NCI-H345 treated with DMSO at 0.1 percent for 48 hours (cell line): ENCODE measurements at regions not wholly inside any gene's neighbourhood (a gene's known extent, or its start where the extent isn't known, plus 50 kb on each side); places are given as distances from the start of the nearest gene placed in this dataset.

Experiments
- DNase-seq: peaks from one replicate; lab custom pipeline; 2025; ENCODE audit not compliant: unreplicated experiment; lab: John Stamatoyannopoulos, UW

DNA sequence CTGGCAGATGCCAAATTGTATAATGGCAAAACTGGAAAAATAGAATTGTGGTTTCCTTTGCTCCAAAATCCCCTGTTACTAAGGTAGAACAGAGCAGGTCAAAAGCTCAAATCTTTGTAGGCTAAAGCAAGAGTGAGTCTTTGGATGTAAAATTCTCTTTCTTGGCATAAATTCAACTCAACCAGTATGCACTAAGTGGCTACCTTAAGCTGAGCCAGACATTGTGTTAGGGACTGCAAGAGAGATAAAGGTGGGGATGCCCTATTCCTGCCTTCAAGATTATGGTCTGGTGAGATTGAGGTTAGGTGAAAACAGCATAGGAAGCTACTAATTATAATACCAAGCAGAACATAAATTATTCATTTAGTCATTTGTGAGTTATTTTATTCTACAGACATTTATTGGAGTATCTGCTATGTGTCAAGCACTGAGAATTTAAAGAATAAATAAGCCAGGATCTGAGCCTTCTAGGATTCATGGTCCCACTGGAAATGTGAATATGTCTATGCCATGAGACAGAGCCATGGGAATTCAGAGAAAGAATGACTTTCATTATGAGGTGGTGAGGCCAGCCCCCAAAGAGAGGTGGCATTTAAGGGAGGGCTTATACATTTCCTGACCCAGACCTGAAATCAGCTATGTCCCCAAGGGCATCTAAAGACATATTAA is 198.0 kb upstream of the NCKAP5 start:
- no peak for DNase-seq

DNA sequence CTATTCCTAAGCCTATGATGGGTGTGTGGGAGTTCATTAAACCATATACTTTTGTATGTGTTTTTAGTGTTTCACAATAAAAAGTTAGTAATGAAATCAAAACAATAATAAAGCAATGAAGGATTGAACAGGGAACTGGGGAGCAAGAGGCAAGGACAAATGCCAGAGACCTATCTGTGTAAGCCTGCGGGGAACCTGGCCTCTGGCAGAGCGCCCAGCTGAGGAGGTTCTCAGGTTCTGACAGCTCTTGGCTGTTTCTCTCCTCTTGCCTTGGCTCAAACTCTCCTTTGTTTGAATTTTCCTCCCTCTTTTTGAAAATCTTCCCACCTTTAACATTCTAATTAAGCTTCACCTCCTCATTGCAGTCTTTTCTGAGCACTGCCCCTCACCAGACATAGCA is 200.0 kb upstream of the NCKAP5 start:
- no peak for DNase-seq

GRCh38 chr2:133768658-133769435 is 200.6 kb upstream of the NCKAP5 start:
- no peak for DNase-seq

DNA sequence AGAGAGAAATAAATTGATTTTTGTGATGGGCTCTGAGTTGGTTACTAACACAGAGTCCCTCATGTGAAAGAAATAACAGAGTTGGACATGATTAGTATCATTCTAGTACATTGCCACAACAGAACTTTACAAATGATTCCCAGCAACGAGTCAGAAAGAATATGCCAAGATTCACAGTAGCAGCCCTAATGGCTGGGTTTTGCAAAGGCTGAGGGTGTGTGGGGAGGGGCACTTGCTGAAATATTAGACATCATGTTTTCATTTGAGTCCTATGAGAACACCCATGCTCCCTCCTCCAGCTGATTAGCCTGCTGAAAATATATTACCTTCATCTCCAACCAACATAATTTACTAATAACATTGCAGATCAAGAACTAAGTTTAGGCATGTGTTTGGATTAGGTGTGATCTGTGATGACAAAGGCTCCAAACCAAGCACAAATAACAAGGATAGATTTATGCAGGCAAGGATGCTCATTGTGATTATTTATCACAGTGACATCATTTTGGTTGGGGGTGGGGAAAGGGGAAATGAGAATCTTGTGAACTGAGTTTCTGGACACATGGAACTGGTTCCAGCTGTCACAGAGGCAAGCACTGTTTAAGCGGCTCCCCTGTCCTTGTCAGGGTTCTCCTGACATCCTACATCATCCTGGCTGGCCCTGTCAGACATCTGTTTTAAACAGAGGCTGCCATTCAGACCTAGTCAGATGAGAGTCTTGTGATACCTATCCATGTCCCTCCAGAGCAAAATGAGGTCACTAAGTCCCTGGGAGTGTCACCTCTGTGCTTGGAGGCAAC is 205.8 kb upstream of the NCKAP5 start:
- DNase-seq = no peak

DNA sequence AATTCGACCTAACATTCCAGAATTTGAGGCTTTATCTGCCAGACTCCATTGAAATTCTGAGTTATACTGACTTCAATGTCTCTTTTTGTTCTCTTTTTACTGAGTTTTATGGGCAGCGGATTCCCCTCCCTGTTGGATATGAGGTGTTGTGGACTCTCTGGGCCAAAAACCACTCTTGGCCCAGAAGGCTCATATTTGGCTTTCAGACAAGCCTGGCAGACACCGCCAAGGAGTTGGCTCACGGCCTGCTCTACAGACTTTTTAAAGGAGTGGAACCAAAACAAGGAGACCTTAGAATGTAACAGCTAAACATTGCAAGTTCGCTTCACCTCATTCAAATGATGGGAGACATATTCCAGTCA is 206.4 kb upstream of the NCKAP5 start:
- no peak for DNase-seq

DNA sequence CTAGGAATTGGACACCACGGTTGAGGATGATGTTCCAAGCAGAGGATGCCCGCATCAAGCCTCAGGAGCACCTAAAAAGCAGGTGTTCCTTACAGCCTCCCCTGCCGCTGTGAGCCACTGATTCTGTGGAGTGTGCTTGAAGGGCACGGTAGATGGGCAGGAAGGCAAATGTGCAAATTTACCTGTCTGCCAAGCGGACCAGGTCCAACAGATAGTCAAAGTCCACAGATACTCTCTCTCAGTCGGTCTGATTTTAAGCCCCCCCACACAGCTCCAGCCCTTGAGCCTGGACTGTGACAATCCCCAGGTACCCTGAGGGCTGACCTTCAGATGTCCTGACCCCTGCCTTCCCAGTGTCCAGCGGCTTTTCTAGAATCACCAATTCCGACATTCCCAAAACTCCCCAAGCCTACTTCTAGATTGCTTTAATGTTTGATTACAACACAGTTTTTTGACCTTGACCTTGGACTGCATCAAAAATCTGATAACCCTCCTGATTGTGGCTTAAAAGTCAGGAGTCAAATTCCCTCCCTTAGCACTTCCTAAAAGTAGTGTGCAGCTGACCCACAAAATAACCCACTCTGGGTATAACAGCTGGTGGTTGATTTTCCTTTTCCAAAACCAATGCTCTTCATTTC is 208.8 kb upstream of the NCKAP5 start:
- DNase-seq = no peak

DNA sequence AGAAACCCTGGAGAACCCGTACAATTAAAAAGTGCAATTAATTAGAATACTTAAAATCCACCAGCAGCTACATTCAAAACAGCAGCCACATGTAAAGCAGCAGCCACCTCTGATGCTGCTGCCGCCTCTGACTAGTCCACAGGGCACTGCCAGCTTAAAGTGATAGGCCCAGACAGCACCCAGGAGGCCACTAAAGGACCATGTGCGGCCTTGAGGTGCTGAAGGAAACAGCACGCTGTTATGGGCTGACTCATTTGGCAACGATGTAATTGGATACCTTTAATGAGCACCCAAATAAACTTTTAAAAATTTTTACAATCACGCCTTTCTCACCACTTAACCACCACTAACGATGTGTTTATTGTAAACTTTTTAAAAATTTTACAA is 209.3 kb upstream of the NCKAP5 start:
- DNase-seq = no peak

DNA sequence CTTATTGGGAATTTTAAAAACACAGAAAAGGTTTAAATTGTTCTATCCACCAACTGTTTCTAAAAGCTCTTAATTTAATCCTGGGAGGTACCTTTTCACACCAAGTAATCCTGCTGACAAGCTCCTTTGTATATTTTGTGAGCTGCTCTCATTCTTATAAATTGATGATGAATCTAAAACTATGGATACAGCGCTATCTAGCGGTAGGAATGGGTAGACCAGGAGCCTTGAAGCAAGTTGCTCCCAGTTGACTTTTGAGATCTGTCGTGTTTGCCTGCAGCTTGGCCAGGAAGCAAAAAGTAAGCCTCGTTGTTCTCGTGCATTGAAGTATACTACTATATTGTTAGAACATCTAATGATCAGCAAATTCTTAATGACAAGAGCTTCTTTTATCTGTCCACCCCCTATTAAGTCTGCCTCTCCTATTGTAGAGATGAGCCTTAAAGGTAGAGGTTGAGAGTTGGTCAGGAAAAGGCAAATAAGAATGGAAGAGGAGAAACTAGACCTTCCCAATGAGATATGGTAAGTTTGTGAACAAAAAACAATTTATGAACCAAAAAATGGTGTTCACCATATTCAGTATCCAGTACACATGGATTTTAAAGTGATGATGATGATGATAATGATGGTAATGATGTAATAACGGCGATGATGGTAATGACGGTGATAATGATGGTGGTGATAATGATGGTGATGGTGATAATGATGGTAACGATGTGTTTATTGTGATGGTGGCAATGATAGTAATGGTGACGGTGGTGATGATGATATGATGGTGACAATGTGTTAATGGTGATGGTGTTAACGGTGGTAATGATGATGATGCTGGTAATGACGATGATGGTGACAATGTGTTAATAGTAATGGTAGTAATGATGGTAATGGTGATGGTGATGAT is 212.1 kb upstream of the NCKAP5 start:
- DNase-seq = peak; percentile 72

- DNase-seq = no peak
These were observed 212.8 kb upstream of the NCKAP5 start for GRCh38 chr2:133780997-133781513.

- no peak for DNase-seq
These were observed 218.9 kb upstream of the NCKAP5 start for GRCh38 chr2:133787207-133787606.

DNA sequence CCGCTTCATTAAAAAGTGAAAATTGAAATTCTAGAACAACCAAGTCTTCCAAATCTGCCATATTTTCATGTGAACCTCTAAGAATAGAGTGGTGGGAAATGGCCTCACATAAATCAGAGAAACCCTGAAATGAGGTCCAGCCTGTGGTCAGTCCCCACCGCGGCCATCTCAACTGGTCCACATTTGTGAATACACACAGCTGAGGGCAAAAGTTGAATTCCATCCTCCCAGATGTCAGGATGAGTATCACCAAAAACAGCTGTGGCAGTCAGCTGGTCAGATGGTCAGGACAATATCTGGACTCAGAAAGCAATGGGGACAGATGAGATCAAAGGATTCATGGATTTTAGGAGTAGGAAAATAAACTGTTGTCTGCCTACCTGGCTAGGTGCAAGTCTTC is 219.4 kb upstream of the NCKAP5 start:
- DNase-seq = no peak

- DNase-seq = no peak
These were observed 220.1 kb upstream of the NCKAP5 start for GRCh38 chr2:133788386-133788785.

- DNase-seq = peak; percentile 39
These were observed 221.5 kb upstream of the NCKAP5 start for GRCh38 chr2:133789743-133790142.

GRCh38 chr2:133790711-133791110 is 222.4 kb upstream of the NCKAP5 start:
- DNase-seq = no peak

GRCh38 chr2:133791191-133791590 is 222.9 kb upstream of the NCKAP5 start:
- no peak for DNase-seq

GRCh38 chr2:133792223-133792622 is 224.0 kb upstream of the NCKAP5 start:
- no peak for DNase-seq

GRCh38 chr2:133794114-133794513 is 225.9 kb upstream of the NCKAP5 start:
- DNase-seq = no peak

GRCh38 chr2:133801946-133802345 is 233.7 kb upstream of the NCKAP5 start:
- peak; percentile 85 for DNase-seq

DNA sequence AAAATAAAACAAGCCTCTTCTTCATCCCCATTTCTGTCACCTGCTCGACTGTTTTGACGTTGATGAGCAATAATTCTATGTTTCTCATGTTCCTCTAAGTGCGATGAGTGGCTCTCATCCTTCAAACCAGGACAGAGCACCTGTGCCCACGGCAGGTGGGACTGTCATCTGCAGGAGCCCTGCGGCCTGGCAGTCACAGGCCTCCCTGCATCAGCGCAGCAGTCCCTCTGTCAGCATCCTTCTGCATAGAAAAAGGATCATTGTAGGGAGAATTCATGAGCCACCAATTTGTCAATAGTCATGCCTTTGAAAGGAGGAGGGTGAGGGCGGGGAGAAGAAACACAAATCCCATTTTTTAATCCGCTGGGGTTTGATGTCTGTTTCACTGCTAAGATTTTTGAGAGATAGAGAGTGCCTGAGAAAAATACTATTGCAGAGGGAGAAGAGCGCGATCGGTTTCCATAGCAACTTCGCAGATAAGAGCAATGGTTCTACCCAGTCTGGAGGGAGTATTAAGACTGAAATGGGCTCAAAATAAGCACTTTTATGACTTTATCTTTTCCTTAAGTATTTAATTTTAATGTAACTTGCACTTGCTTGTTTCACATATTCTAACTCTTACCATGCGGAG is 234.3 kb upstream of the NCKAP5 start:
- peak; percentile 88 for DNase-seq

DNA sequence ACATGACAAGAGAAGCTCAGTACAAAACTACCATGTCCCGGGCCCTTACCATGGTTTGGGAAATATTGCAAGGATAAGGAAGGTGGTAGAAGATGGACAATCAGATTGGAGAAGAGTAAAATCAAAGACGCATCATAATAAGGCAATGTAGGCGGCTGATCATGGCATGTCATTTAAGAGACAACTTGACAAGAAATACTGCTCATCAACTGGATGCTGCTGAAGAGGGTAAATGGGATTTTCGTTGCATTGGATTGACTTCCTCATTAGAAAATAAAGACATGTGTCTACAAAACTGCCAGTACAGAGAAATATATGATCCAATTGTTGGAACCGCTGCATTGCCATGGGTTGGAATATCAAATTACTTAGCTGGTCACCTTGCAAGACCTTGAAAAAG is 238.3 kb upstream of the NCKAP5 start:
- DNase-seq = no peak
